Activated CD4-positive, alpha-beta T cell treated with anti-CD3 and anti-CD28 coated beads, Interleukin-2, amount 50 U/mL, for 16 hours (primary cell): ENCODE measurements at regions not wholly inside any gene's neighbourhood (a gene's known extent, or its start where the extent isn't known, plus 50 kb on each side); places are given as distances from the start of the nearest gene placed in this dataset.
"Not testable (repeated sequence)": the region's sequence is repeated elsewhere in the genome, so short reads cannot be mapped to it uniquely, and the experiment has no call there.

Source experiments
- DNase-seq: peaks from one replicate; pipeline ENCODE4 v3.0.0-alpha.2; 2020

DNA sequence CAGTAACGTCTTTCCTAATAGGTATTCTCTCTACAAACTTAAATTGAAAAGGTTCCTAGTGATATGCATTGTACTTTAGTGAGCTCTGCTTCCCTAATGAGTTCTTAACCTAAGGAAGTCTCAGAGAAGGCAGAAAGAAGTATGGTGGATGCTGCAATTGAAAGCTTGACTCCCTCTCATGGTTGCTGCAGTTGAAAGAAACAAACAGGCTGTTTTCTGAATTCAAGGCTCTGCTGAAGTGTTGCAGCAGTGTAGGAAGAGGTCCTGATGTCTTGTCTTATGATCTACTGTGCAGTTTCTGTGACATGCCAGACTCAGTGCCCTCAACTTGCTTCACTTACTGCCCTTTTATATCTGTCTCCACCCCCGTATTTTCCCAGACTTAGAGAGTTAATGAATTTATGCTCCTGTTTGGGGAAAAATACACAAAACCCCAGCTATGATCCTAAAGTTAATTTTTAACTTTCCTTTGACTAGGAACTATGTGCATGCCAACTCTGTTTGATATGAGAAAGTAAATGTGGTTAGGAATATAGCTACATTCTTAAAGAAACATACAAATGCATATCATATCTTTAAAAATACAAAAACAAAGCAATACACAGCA, 655.3 kb upstream of the FAM98A start:
- DNase-seq, result no peak

DNA sequence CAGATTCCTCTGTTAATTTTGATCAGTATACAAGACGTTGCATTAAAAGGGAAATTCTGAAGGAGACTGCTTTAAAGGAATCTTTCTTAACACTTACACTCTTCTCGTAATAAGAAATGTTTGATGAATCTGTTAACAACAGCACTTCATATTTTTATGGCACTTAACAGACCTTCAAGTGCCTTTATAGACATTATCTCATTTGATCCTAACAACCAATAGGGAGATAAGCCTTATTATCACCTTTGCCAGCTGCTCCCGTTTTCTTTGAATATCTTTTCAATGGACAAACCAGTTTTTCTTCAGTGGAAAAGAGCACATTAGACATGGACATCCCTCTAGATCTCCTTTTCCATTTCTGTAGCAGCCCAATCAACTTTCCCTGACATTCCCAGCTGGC, 653.0 kb upstream of the FAM98A start:
- no peak for DNase-seq

DNA sequence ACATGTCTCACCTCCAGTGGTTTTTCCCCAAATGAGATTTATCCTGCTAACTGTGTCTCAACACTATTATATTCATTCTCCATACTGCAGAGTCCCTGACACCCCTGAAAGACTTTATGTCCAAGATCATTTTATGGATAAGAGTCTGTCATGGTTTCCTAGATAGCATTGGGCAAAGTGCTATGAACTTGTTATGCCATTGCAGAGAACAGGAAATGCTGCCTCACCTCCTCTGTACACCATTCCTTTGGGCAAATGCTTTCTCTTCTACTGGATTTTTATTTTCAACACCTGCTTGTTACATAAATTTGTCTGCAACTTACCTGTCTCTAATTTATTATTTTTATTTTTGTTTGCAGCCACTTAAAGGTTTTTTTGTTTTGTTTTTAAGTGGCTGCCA, 652.5 kb upstream of the FAM98A start:
- DNase-seq, result no peak

DNA sequence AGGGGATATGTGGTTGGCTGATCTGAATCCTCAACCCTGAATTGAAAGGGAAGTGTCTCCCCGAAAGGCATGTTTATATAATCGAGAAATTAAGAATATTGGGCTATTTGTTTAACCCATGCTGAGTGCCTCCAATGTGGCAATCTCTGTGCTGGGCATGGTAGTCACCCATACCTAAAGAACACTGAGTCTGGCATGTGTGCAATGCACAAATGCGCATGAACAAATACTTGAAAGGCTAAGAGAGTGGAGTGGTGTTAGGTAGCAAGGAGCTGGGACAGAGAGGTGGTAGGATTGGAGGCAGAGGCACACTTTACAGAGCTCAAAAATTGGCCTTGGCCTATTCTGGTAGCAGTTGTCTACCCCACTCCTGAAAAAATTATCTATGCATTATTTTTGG, 645.1 kb upstream of the FAM98A start:
- DNase-seq, result no peak

DNA sequence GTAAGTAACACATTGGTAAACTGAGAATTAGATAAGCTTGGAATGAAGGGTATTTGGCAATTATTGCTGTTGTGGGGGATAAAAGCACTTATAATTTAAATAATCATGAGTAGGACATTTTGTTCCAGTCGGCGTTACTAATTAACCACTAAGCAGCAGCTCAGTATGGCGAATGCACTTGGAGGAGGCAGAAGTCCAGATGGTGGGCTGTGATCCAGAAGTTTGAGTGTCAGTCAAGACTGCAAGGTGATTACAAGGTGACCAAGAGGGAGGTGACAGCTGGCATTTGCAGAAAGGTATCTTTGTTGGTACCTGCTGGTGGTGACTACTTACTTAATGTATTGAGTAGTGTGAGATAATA, 643.6 kb upstream of the FAM98A start:
- no peak for DNase-seq

DNA sequence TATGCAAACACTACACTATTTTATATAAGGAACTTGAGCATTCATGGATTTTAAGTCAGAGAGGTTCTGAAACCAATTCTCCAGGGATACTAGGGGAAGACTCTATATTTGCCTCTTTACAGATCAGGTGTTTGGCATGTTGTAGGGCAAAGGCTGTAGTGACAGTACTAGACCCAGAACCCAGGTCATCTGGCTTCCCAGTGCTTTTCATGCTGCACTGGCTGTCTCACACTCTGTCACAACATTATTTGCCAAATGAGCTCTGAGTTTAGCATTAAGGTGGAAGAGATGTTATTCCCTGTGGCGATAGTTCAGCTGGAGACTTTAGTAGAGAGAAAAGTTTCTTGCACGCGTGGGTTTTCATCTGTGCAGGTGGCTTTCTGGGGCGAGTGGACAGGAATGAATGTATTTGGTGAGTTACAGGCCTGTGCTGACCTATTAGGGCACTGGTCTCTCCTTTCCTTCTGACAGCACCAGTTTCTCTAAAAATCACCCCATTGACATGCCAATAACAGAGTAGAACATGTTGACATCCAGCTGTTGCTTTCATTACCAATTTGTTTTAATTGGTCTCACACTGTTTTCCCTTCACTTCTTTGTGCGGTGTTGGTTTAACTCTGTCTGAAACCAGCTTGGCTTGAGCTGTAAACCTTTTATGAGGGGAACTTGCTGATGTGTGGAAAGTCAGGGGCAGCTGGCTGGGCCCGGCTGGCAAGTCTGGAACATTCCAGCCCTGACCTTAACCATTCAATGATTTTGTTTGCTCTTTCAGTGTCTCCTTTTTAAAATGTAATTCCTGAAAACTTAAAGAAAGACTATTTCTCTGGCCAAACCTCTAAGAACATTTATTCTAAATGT, 643.0 kb upstream of the FAM98A start:
- no peak for DNase-seq

DNA sequence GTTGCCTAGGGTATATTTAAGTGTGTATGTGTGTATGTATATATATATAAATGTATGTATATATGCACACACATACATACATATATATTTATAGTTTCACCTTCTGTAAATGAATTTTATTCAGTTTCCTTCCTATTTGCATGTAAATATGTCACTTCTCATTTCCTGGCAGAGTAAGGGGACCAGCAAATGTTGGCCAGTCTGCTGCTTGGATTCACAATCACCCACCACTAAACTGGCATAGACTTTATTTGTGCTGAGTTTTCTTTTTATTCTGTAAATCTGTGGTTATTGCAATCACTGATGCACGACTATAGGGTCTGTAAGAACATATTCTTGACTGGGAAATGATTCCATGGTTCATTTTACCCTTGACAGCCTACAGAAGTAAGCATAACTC, 640.4 kb upstream of the FAM98A start:
- no peak for DNase-seq

DNA sequence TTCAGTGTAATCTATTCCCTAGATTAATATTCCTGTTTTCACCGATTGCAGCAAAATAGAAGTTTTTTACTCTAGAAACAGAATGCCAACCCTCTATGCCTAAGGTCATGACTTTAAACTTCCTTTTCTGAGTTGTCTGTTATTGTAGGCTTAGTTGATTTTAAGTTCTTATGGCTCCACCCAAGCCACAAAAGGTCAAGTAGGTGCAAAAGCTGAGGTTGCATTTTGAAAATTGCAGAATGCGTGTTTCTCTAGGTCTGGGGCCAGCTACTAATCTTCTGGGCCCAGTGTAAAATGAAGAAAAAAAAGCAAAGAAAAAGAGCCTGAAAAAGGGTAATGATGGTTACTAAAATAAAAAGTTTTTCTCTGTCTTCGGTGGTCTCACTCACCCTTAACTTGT, 635.7 kb upstream of the FAM98A start:
- DNase-seq, result no peak

DNA sequence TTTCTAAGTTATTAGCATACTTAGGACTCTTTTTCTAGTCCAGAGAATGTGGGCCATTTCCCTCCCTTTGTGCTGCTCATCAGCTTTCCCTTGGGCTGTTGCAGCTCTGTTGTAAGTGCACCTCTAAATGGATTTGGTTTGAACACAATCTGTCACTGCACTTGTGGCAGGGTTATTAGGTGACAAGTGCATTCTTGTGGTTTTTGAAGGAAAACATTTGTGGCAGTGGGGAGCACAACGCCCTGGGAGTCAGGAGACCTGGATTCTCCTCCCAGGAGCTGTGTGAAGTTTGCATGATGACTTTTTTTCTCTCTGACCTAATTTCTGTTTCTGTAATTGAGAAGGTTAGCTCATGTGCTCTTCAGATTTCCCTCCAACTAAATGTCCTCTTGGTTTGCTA, 630.9 kb upstream of the FAM98A start:
- DNase-seq, result no peak

DNA sequence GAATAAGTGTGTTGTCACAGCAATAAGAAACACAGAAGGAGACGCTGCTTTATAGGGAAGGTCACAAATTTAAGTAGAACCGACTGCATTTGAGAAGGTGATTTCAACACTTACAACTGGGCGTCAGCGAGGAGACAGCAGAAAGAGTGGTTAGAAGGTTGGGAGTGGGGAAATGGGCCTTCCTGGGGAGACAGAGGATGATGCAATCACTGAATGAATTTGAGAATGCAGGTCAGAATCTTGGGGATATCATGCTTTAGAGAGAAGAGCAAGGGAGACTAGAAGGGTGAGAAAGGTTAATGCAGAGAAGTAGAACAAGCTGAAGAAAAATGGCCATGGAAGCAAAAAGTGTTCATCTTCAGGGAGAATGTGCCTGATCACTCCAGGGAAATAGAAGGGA, 616.1 kb upstream of the FAM98A start:
- DNase-seq, result no peak

DNA sequence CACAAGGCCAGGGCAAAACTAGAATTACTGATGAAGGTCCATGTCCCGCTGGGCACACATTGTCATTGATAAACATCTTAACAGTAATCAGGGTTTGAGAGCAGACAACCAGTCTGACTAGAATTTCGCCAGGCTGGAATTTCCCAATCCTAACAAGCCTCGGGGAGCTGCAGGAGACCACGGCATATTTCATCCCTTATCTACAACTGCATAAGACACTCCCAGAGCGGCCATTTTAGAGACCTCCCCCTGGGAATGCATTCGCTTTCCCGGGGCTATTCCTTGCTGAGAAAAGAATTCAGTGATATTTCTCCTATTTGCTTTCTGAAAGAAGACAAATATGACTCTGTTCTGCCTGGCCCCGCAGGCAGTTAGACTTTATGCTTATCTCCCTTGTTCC, 611.3 kb upstream of the FAM98A start:
- DNase-seq, result not testable (repeated sequence)

DNA sequence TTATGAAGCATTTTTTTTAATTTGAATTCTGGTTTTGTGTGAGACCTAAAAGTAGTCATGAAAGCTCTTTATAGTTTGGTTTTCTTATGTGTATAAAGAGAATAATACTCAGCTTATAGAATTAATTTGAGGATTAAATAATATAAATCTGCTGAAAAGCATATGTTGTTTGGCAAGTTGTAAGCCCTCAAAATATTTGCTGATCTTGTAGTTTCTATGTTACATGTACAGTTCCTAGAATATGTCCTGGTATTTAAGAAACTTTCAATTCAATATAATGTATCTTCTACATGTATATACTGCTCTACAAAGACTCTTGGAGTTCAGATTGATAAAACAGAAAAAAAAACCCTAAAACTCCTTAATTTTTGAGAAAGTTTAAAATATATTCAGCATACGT, 605.5 kb upstream of the FAM98A start:
- no peak for DNase-seq

DNA sequence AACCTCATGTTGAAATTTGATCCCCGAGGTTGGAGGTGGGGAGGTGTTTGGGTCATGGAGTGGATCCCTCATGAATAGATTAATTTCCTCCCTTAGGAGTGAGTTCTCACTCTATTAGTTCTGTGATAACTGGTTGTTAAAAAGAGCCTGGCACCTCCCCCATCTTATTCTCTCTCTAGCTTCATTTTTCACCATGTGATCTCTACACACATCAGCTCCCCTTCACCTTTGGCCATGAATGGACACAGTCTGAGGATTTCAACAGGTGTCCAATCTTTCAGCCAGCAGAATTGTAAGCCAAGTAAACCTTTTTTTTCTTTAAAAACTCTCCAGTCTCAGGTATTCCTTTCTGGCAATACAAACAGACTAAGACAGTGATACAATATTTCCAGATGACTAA, 602.0 kb upstream of the FAM98A start:
- DNase-seq, result no peak

DNA sequence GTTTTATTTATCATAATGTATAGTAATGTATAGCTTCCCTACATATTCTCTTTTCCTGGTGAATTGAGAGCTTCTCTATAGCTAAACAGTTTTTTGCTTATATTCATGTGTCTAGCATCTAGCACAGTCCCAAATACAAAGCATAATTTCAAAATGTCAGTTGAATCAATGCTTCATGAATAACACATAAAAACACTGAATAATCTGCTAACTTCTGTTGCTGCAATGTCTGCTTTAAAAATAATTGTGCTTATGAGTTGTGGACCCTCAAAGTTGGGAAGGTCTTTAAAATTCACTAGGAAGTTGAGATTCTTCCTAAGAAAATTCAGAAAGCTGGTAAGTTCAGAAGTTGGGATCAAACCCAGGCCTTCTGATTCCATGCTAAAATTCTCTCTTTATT, 600.9 kb upstream of the FAM98A start:
- no peak for DNase-seq

DNA sequence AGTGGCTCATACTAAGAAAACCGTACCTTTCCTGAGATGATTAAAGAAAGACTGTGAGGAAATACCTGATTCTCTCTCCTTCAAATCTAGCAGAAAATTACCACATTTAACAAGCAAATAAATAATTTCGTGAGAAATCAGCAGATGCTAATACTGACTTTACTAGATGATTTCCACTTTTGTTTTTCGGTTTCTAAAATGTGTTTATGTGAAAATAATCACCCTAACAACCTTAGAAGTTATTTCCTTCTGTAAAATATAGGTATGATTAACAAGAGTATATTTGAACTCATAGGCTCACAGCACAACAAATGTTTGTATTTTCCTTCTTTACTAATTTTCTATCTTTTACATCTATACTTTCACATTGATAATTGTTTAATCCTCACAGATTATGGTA, 594.1 kb upstream of the FAM98A start:
- no peak for DNase-seq

DNA sequence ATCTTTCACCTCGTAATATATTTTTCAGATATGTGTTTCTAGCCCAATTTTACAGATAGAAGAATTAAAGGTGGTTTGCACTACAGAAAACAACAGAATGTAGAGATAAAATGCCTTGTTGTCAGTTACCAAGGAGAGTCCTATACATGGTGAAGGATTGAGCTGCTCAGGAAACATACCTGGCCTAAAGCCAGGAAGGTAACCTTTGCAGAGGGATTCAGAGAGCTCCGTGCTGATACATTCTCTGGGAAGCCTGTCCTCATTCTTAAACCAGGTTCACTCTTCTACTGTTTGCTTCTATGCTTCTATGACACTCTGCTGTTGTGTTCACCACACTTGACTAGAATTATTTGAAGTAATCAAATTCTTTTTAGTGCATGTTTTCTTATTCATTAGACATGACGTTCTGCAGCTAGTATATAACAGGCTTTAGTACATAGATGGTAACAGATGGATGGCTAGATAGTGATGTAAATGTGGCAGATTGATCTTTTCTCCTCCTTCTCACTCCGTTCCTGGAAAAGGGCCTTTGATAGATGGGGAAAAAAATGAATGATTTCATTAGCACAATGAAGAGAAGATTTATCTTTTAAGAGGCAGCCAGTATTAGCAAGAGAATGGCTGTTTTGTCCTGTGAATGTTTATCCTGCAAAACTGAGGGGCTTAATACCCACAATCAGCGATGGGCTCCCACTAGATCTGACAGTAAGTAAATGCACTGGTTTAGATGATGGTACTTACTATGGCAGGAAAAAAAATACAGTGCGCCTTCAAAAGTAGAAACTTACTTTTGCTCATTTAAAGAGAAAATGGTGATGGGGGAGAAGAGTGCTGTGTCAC, 589.6 kb upstream of the FAM98A start:
- DNase-seq, result no peak

DNA sequence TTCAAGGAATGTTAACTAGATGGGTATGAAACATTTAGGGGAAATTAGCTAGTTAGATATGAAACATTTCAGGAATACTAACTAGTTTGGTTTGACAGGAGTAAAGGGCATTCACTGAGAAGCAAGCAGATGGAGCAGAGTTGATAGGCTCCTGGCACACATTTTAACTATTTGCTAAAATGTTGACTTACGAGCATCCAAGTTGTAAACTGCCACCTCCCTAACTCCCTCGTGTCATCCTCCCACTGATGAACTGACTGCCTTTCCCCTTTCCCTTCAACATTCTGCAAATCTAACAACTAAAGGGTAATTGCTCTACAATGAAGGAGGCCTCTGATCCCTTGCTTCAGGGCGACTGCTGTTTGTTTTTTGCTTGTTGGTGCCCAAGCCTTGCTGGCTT, 580.4 kb upstream of the FAM98A start:
- DNase-seq, result no peak

DNA sequence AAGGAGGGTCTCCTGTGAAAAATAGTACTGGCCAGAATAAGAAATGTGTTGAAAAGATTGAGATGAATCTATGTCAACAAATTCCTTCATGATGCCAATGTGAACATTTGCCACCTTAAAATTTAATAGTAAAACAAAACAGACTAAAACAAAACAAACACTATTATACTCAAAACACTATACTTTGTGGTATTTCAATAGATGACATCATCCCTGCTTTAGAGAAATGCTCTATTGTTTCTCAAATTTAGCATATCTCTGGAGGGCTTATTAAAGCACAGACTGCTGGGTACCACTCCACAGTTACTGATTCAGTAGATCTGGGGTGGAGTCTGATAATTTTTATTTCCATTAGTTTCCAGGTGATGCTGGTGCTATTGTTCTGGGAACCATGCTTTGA, 579.4 kb upstream of the FAM98A start:
- DNase-seq, result no peak

DNA sequence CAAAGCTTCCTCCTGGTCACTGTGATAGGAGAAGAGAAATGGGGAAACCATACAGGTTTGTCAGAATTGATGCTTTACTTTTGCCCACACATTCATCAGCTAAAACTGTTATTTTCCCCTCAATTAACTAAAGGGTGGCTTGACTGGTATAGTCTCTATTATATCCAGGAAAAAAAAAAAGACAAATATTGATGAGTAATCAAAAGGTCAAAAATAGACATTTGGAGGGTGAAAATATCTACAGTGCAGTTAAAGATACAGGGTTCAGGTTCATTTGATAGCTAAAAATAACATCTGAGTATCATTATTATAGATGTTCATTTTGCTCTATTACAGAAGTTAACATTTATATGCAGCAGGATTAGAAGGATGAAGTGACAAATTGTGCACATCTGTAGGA, 577.6 kb upstream of the FAM98A start:
- no peak for DNase-seq

DNA sequence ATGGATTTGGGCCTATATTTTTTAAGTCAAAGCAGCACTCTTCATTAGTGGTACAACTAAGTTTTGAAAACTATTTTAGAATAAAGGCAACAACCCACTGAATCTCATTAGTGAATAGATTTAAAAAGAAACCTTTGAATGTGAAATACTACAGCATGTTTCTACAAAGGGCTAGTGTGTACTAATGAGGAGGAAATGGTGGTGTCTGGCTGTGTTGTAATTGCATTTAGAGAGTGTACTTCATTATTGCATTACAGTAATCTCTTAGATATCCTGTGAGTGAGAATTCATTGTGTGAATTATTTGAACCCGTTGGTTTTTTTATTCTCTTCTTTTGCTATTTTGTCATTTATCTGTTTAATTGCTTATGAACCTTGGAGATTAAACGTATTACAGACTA, 575.4 kb upstream of the FAM98A start:
- DNase-seq, result no peak

DNA sequence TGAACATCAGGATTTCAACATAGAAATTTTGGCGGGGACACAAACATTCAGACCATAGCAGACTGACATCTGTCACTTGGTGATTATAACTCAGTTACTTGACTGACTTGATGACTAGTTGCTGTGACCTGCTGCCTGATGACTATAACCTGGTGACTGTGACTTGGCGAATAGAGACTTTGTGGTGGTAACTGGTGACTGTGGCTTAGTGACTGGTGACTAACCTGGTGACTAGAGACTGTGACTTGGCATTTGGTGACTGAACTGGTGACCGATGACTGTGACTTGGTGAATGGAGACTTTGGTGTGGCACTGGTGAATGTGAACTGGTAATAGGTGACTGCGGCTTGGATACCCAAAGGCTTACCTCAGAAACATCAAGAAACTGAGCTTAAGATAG, 563.1 kb upstream of the FAM98A start:
- DNase-seq, result peak; percentile 4

DNA sequence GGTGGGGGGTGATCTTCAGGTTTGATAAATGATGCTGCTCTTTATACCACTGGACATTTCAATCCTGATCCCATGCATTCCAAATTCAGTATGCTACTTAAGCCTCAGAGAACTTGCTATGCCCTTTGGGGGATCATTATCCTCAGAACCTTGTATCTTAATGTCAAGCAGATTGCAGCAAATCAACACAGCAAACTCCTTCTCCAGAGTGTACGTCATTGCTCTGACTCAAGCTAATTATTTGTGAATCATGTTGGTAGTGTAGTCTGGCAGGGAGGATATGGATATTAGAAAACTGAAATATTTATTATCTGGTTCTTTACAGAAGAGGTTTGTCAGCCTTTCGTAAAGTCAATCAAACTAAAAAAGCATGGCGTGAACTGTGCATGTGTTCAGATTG, 562.5 kb upstream of the FAM98A start:
- no peak for DNase-seq

DNA sequence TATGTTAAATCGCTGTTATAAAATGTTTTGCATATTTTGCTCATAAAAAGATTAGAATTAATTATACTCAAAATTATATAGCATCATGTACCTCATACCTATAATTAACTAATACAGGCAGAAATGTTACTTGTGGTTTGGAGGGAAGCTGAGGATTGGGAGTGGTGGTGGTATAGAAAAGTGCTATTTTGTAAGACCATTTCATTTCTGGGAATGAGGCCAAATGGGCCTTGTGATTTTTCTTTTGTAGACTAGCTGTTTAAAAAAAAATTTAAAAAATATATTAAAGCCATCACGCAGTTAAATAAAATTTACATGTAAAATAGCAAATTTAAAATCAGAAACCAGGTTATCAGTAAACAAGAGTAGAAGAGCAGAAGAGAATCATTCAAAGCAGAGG, 560.8 kb upstream of the FAM98A start:
- DNase-seq, result no peak

DNA sequence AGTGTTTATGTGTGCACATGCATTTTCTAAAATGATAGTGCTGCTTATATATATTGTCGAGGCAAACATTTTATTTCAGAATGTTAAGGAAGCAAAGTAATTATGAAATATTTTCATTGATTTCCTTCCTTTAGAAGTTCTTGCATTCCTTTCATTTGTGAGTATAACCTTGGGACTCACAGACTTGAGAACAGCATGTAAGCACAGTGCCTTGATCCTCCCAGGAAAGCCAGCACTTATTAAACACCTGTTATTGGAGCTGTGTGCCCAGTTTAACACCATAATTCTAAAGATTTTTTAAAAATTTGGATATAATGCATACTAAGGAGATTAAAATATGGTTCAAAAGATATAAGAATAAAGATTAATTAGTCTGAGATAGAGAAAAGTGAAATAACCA, 554.4 kb upstream of the FAM98A start:
- no peak for DNase-seq
